Panc1 (cell line): ENCODE measurements at regions not wholly inside any gene's neighbourhood (a gene's known extent, or its start where the extent isn't known, plus 50 kb on each side); places are given as distances from the start of the nearest gene placed in this dataset.

Source experiments
- ATAC-seq: fragments of 200-7000 bp; cut with Tn5 transposase; 2 replicates; pipeline ENCODE4 v1.9.1; 2020; ENCODE audit warnings: mild to moderate bottlenecking, moderate library complexity
- BruUV-seq: library from RNA; stranded (reverse); fragments of 400-500 nt; replicated peaks from 2 replicates; lab custom pipeline; 2021; lab: Mats Ljungman, UMichigan
- CTCF ChIA-PET: fragments of 300-600 bp; sonication (Branson Sonifier 250); formaldehyde crosslinking; loops from one replicate; lab custom pipeline; 2022; ENCODE audit warnings: antibody characterized with exemption; lab: Charles Lee
- POLR2A ChIA-PET: fragments of 300-600 bp; sonication (Branson Sonifier 250); formaldehyde crosslinking; loops from one replicate; lab custom pipeline; 2022; ENCODE audit warnings: antibody characterized with exemption; lab: Charles Lee
- DNase-seq: peaks from one replicate; pipeline ENCODE4 v3.0.0-alpha.2; 2010; ENCODE audit warnings: low read depth, low spot score
- H3K27ac ChIP-seq: 2 replicates; pipeline ENCODE4 v1.5.1; 2011; ENCODE audit warnings: mild to moderate bottlenecking, low read length, inconsistent platforms
- H3K27me3 ChIP-seq: fragments of 200-500 bp; sonication (Bioruptor generic); 2 replicates; pipeline ENCODE4 v1.6.0; 2014; ENCODE audit warnings: low read length, inconsistent platforms; ENCODE audit not compliant: control insufficient read depth, insufficient read depth
- H3K36me3 ChIP-seq: fragments of 200-500 bp; sonication (Bioruptor generic); 2 replicates; pipeline ENCODE4 v1.5.1; 2014; ENCODE audit warnings: inconsistent platforms, mild to moderate bottlenecking, low read length, moderate library complexity; ENCODE audit not compliant: control insufficient read depth, insufficient read depth
- H3K4me1 ChIP-seq: 2 replicates; pipeline ENCODE4 v1.5.1; 2011; ENCODE audit warnings: inconsistent platforms, mild to moderate bottlenecking, low read length, moderate library complexity; ENCODE audit not compliant: control insufficient read depth, insufficient read depth
- H3K4me3 ChIP-seq, 2 experiments: 2 replicates each; pipeline ENCODE4 v1.5.1; 2011 to 2012; ENCODE audit warnings: low read depth in 2 of 2, low read length in 2 of 2, mild to moderate bottlenecking in 2 of 2, inconsistent platforms in 1 of 2, moderate library complexity in 1 of 2
- H3K9me3 ChIP-seq: fragments of 200-500 bp; sonication (Bioruptor generic); 2 replicates; pipeline ENCODE4 v1.5.1; 2014; ENCODE audit warnings: low read depth, mild to moderate bottlenecking, inconsistent platforms, low read length, moderate library complexity; ENCODE audit not compliant: control insufficient read depth, insufficient read depth
- POLR2AphosphoS5 ChIP-seq: IDR thresholded peaks from 2 replicates; pipeline ENCODE4 v1.6.1; 2012; ENCODE audit warnings: mild to moderate bottlenecking, low read depth, low read length, moderate library complexity
- SIN3A ChIP-seq: IDR thresholded peaks from 2 replicates; pipeline ENCODE4 v1.6.1; 2012; ENCODE audit warnings: low read depth, mild to moderate bottlenecking, low read length, moderate library complexity, borderline replicate concordance; ENCODE audit not compliant: insufficient read depth
- TCF7L2 ChIP-seq: IDR thresholded peaks from 2 replicates; pipeline ENCODE4 v1.6.1; 2011; ENCODE audit warnings: mild to moderate bottlenecking, low read depth, low read length, inconsistent platforms
- in situ Hi-C: cut with HindIII; loops from 2 replicates; pipeline ENCODE4 v1.10.0; 2016; ENCODE audit warnings: low sequenced_read_pairs, low pct_unique_long_range_greater_than_20kb
- intact Hi-C: fragments of 100-400 bp; cut with micrococcal nuclease; formaldehyde crosslinking; loops from one replicate; pipeline ENCODE4 v1.10.0; 2022; ENCODE audit not compliant: unreplicated experiment
- TF ChIP-seq, protein P1 (sequence below): fragments of 450-650 bp; IDR thresholded peaks from 2 replicates; pipeline ENCODE4 v1.5.1; 2017; ENCODE audit warnings: mild to moderate bottlenecking
- TF ChIP-seq, protein P2 (sequence below), 2 experiments: IDR thresholded peaks; 2 replicates each; pipeline ENCODE4 v1.6.1; 2011 to 2012; ENCODE audit warnings: low read depth in 2 of 2, control low read depth in 1 of 2, low read length in 1 of 2, mild to moderate bottlenecking in 1 of 2, moderate library complexity in 1 of 2; ENCODE audit not compliant: insufficient read depth in 1 of 2

DNA sequence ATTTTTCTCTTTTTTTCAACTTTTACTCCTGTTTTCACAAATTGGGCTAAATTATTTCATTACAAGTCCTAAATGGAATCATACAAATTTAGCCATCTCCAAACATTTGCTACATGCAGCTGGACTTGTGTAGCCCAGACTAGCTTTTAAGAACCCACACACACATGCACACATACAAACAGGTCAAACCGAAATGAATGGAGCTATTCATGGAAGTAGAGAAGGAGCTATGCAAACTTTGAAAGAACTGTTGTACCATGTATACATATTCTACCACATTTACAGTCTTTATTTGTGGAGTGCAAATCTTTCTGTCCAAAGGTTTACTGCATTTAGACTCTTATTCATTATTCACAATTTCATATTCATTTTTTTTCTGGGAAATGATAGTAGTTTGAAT lies 189.1 kb upstream of the RNPC3 start:
- no peaks in the 10 kb centered on the region for H3K9me3 ChIP-seq
- no peak overlapping the region for H3K27ac ChIP-seq
- no peak for ATAC-seq
- no peaks in the 10 kb centered on the region for H3K4me1 ChIP-seq
- no TSS peak for BruUV-seq
- POLR2A ChIA-PET: no interaction called here
- DNase-seq: no peak
- TF ChIP-seq, protein P1, sequence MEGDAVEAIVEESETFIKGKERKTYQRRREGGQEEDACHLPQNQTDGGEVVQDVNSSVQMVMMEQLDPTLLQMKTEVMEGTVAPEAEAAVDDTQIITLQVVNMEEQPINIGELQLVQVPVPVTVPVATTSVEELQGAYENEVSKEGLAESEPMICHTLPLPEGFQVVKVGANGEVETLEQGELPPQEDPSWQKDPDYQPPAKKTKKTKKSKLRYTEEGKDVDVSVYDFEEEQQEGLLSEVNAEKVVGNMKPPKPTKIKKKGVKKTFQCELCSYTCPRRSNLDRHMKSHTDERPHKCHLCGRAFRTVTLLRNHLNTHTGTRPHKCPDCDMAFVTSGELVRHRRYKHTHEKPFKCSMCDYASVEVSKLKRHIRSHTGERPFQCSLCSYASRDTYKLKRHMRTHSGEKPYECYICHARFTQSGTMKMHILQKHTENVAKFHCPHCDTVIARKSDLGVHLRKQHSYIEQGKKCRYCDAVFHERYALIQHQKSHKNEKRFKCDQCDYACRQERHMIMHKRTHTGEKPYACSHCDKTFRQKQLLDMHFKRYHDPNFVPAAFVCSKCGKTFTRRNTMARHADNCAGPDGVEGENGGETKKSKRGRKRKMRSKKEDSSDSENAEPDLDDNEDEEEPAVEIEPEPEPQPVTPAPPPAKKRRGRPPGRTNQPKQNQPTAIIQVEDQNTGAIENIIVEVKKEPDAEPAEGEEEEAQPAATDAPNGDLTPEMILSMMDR: no peak
- TF ChIP-seq, protein P2, sequence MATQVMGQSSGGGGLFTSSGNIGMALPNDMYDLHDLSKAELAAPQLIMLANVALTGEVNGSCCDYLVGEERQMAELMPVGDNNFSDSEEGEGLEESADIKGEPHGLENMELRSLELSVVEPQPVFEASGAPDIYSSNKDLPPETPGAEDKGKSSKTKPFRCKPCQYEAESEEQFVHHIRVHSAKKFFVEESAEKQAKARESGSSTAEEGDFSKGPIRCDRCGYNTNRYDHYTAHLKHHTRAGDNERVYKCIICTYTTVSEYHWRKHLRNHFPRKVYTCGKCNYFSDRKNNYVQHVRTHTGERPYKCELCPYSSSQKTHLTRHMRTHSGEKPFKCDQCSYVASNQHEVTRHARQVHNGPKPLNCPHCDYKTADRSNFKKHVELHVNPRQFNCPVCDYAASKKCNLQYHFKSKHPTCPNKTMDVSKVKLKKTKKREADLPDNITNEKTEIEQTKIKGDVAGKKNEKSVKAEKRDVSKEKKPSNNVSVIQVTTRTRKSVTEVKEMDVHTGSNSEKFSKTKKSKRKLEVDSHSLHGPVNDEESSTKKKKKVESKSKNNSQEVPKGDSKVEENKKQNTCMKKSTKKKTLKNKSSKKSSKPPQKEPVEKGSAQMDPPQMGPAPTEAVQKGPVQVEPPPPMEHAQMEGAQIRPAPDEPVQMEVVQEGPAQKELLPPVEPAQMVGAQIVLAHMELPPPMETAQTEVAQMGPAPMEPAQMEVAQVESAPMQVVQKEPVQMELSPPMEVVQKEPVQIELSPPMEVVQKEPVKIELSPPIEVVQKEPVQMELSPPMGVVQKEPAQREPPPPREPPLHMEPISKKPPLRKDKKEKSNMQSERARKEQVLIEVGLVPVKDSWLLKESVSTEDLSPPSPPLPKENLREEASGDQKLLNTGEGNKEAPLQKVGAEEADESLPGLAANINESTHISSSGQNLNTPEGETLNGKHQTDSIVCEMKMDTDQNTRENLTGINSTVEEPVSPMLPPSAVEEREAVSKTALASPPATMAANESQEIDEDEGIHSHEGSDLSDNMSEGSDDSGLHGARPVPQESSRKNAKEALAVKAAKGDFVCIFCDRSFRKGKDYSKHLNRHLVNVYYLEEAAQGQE (IDR thresholded peaks at IDR 0.05; ENCODE audit: insufficient read depth in 1 of 2, low read depth in 2 of 2, low read length in 1 of 2): no peak
- TF ChIP-seq POLR2AphosphoS5: no peak
- no peak for TF ChIP-seq TCF7L2
- TF ChIP-seq SIN3A: no peak
- no peak overlapping the region for H3K4me3 ChIP-seq
- CTCF ChIA-PET: no interaction called here
- intact Hi-C loops (no loop called here), in situ Hi-C loops (no loop called here)
- H3K36me3 ChIP-seq: no peaks in the 10 kb centered on the region
- H3K27me3 ChIP-seq: no peaks in the 10 kb centered on the region

DNA sequence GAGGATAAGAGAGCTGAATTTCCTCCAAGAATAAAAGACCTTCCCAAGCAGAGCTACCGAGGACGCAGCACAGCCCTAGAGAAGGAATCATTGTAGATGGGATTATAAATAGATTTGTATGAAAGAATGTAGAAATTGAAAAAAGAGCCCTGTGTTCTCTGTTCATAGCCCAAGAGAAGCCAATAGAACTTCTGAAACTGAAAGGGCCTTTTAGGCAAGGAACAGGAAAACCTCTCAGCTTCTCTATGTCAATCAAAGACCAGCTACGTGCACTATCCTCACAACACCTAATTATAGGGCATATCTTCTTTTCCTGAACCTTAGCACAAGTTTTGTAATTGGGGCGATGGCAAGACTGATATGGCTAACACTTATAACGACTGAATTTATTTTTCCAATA lies 192.4 kb upstream of the RNPC3 start:
- Histone ChIP-seq H3K4me1 (no peaks in the 10 kb centered on the region), H3K9me3 (no peaks in the 10 kb centered on the region), H3K27me3 (no peaks in the 10 kb centered on the region), H3K4me3 (no peak overlapping the region), H3K36me3 (no peaks in the 10 kb centered on the region), H3K27ac (no peak overlapping the region)
- TF ChIP-seq SIN3A: no peak
- TF ChIP-seq, protein P1: no peak
- TF ChIP-seq, protein P2 (IDR thresholded peaks at IDR 0.05; ENCODE audit: insufficient read depth in 1 of 2, low read depth in 2 of 2, low read length in 1 of 2): no peak
- TF ChIP-seq TCF7L2: no peak
- TF ChIP-seq POLR2AphosphoS5: no peak
- no TSS peak for BruUV-seq
- intact Hi-C loops: no loop called here
- in situ Hi-C loops: no loop called here
- ChIA-PET CTCF (no interaction called here), POLR2A (no interaction called here)
- ATAC-seq (no peak), DNase-seq (no peak)
